Esophagus squamous epithelium (tissue), 5 donors: ENCODE measurements at regions not wholly inside any gene's neighbourhood (a gene's known extent, or its start where the extent isn't known, plus 50 kb on each side); places are given as distances from the start of the nearest gene placed in this dataset.

ENCODE experiments used
- DNase-seq: peaks from one replicate; lab custom pipeline; 2025; lab: John Stamatoyannopoulos, UW
- H3K27ac ChIP-seq, 4 donors: fragments of 200-600 bp; sonication (generic); one replicate each; pipeline ENCODE4 v1.5.1; 2016 to 2019; ENCODE audit warnings: mild to moderate bottlenecking in 1 of 4
- H3K27me3 ChIP-seq, 4 donors: fragments of 200-600 bp; sonication (generic); 1 replicate in 3 of 4; 2 replicates in 1 of 4; pipeline versions ENCODE4 v1.5.1 to v1.6.0; 2017 to 2021; ENCODE audit warnings: antibody characterized with exemption in 1 of 4
- H3K36me3 ChIP-seq, 3 donors: fragments of 200-600 bp; sonication (generic); one replicate each; pipeline ENCODE4 v1.5.1; 2016 to 2019
- H3K4me1 ChIP-seq, 3 donors: fragments of 200-600 bp; sonication (generic); one replicate each; pipeline ENCODE4 v1.5.1; 2017 to 2019
- H3K4me3 ChIP-seq, 4 donors: fragments of 200-600 bp; sonication (generic); 1 replicate in 3 of 4; 2 replicates in 1 of 4; pipeline ENCODE4 v1.5.1; 2016 to 2019; ENCODE audit warnings: mild to moderate bottlenecking in 2 of 4, moderate library complexity in 1 of 4
- H3K9me3 ChIP-seq, 3 donors: fragments of 200-600 bp; sonication (generic); one replicate each; pipeline ENCODE4 v1.5.1; 2016 to 2019
- POLR2A ChIP-seq, 4 donors: fragments of 450-650 bp; IDR thresholded peaks; one replicate each; pipeline ENCODE4 v1.6.1; 2017; ENCODE audit warnings: antibody characterized with exemption in 4 of 4, mild to moderate bottlenecking in 4 of 4, moderate library complexity in 3 of 4
- WGBS, 2 donors: methylation state at CpG; one replicate each; pipeline ENCODE4 v1.1.5; 2018; 5-methylcytosine and 5-hydroxymethylcytosine counted together
- intact Hi-C: fragments of 100-400 bp; cut with DNase I; formaldehyde crosslinking; loops from one replicate; pipeline ENCODE4 v1.15.0; 2022
- TF ChIP-seq, protein P1 (sequence below), 6 experiments: fragments of 450-650 bp in 4 of 6; fragments of 200-600 bp in 2 of 6; sonication (generic) in 2 of 6; IDR thresholded peaks; one replicate each; pipeline ENCODE4 v1.5.1; 2016 to 2019; ENCODE audit warnings: antibody characterized with exemption in 6 of 6, mild to moderate bottlenecking in 4 of 6, moderate library complexity in 4 of 6
- donor health status: DM: yes; HTN: yes; CAD: no.

DNA sequence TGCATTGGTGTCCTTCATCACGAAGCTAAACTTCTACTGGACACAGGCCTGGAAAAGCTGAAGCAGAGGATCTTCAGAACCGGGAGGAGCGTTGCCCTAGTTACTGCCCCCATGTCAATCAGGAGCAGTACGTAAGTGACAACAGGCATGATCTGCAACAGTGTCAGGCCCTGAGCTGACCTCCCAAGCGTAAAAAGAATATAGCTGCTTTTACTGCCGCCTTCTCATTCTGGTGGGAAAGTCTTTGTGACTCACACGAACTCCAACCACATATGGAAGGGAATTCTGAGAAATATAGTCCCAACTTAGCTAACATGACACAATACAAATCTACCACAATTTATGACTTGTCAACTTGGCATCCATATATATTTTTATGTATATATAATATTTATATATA, 1007.7 kb upstream of the CDH2 start:
- WGBS, 2 donors, result 75 to 79% methylated on average over 7 of the region's 7 CpGs
- Histone ChIP-seq H3K27me3 (no peaks in the 10 kb centered on the region), H3K27ac (no peak overlapping the region), H3K36me3 (no peaks in the 10 kb centered on the region), H3K9me3 (no peaks in the 10 kb centered on the region), H3K4me1 (no peaks in the 10 kb centered on the region), H3K4me3 (no peak overlapping the region)
- intact Hi-C loops, result no loop called here
- no peak for DNase-seq
- TF ChIP-seq POLR2A (IDR thresholded peaks at IDR 0.05), result no peak
- TF ChIP-seq, protein P1, sequence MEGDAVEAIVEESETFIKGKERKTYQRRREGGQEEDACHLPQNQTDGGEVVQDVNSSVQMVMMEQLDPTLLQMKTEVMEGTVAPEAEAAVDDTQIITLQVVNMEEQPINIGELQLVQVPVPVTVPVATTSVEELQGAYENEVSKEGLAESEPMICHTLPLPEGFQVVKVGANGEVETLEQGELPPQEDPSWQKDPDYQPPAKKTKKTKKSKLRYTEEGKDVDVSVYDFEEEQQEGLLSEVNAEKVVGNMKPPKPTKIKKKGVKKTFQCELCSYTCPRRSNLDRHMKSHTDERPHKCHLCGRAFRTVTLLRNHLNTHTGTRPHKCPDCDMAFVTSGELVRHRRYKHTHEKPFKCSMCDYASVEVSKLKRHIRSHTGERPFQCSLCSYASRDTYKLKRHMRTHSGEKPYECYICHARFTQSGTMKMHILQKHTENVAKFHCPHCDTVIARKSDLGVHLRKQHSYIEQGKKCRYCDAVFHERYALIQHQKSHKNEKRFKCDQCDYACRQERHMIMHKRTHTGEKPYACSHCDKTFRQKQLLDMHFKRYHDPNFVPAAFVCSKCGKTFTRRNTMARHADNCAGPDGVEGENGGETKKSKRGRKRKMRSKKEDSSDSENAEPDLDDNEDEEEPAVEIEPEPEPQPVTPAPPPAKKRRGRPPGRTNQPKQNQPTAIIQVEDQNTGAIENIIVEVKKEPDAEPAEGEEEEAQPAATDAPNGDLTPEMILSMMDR (IDR thresholded peaks at IDR 0.05), result no peak

DNA sequence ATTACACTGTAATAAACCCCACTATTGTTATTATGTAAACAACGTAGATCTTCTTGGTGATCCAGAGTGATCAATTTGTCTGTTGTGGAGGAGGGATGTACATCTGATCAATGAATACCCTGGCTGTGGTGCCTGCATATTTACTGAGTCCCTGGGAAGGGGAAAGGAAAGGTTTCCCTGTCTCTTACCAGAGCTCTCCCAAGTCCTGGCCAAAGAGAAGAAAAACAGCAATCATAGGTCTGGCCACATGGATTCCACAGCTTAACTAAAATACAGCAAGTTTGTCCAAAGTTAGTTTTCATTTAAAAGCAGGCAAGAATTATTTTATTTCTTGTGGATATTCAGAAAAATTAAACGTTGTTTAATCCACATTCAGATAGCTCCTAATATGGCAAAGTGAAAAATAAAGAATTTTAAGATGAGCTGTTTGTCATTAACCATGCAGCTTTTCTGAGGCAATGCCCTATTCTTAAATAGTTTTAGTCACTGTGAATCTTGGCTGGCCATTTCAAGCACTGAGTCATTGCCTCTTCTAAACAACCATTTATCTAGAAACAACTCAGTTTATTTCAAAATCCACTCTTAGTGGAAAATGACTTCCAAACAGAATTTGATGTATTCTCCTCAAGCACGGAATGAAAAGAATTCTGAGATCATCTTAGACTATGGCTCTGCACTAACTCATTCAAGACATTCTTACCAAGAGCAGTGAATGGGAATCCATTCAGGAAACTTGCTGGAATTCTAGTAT, 1004.4 kb upstream of the CDH2 start:
- 45 to 46% methylated on average over 3 of the region's 3 CpGs for WGBS, 2 donors
- Histone ChIP-seq H3K27me3 (no peaks in the 10 kb centered on the region), H3K36me3 (no peaks in the 10 kb centered on the region), H3K9me3 (no peaks in the 10 kb centered on the region), H3K4me1 (no peaks in the 10 kb centered on the region), H3K27ac (peak overlapping the region in 2 of 4 donors; percentile 18 to 68), H3K4me3 (no peak overlapping the region)
- no peak for TF ChIP-seq POLR2A (IDR thresholded peaks at IDR 0.05)
- TF ChIP-seq, protein P1 (IDR thresholded peaks at IDR 0.05), result no peak
- intact Hi-C loops, result no loop called here
- DNase-seq, result no peak

DNA sequence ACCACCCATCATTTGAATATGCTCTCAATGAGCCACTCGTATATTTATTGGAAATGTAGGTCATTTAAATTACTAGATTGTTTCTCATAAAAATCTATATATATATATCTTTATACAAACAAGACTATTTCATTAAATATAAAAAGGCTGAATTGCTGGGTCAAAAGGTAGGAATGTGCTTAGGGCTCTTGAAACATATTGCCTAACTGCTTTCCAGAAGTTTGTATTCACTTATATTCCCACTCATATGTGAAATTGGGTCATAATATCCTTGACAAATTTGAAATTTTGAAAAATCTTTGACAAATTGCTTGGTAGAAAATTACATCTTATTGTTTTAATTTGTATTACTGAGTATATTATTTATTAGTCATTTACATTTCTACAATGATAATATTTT, 999.8 kb upstream of the CDH2 start:
- intact Hi-C loops, result no loop called here
- no peaks in the 10 kb centered on the region for H3K9me3 ChIP-seq
- H3K4me1 ChIP-seq, result no peaks in the 10 kb centered on the region
- no peak for DNase-seq
- no peaks in the 10 kb centered on the region for H3K27me3 ChIP-seq
- 71 to 91% methylated on average over 1 of the region's 1 CpG for WGBS, 2 donors
- H3K4me3 ChIP-seq, result no peak overlapping the region
- no peak for TF ChIP-seq POLR2A (IDR thresholded peaks at IDR 0.05)
- TF ChIP-seq, protein P1 (IDR thresholded peaks at IDR 0.05), result no peak
- H3K27ac ChIP-seq, result no peak overlapping the region
- H3K36me3 ChIP-seq, result no peaks in the 10 kb centered on the region

DNA sequence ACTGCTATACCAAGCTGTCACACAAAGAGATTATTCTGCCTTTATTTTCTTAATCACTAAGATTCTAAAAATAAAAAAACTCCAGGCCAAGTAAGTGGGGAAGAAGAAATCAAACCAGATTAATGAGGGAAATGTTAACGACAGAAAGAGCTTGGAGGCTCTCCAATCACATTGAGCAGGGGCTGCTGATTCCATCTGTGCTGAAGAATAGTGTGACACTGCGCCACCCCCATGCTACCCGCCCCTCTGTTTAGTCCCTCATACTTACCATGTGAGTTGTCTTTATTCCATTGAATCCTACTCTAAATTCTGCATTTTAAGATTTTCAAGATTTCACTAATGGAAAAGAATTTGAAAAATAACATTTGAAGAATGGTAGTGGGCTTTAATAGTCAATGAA, 998.0 kb upstream of the CDH2 start:
- no peaks in the 10 kb centered on the region for H3K36me3 ChIP-seq
- no peak for DNase-seq
- no peaks in the 10 kb centered on the region for H3K4me1 ChIP-seq
- WGBS, 2 donors, result 30 to 50% methylated on average over 3 of the region's 3 CpGs
- no peaks in the 10 kb centered on the region for H3K27me3 ChIP-seq
- no peak overlapping the region for H3K4me3 ChIP-seq
- H3K27ac ChIP-seq, result no peak overlapping the region
- H3K9me3 ChIP-seq, result no peaks in the 10 kb centered on the region
- TF ChIP-seq POLR2A (IDR thresholded peaks at IDR 0.05), result no peak
- TF ChIP-seq, protein P1 (IDR thresholded peaks at IDR 0.05), result no peak
- intact Hi-C loops, result no loop called here

DNA sequence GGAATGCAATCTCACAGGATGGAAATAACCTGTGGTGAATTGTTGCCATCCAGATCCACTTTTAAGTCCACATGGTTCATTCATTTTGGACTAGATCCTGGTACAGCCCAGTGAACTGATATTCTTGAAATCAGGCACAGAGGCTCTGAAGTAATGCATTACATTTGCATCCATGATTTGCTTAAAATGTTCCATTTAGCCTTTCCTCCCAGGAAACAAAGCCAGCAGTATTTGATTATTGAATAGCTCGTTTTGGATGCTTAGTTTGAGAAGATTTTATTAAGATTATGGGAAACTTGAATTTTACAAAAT, 995.8 kb upstream of the CDH2 start:
- WGBS, 2 donors, result 29 to 32% methylated on average over 1 of the region's 1 CpG
- TF ChIP-seq, protein P1 (IDR thresholded peaks at IDR 0.05), result no peak
- TF ChIP-seq POLR2A (IDR thresholded peaks at IDR 0.05), result no peak
- Histone ChIP-seq H3K36me3 (no peaks in the 10 kb centered on the region), H3K27me3 (no peaks in the 10 kb centered on the region), H3K9me3 (no peaks in the 10 kb centered on the region), H3K4me3 (no peak overlapping the region), H3K4me1 (no peaks in the 10 kb centered on the region), H3K27ac (no peak overlapping the region)
- no peak for DNase-seq
- intact Hi-C loops, result no loop called here
